IMR-90 (cell line): ENCODE measurements at regions not wholly inside any gene's neighbourhood (a gene's known extent, or its start where the extent isn't known, plus 50 kb on each side); places are given as distances from the start of the nearest gene placed in this dataset.

Experiments used
- ATAC-seq: fragments of 200-7000 bp; cut with Tn5 transposase; 2 replicates; pipeline ENCODE4 v1.9.1; 2020; ENCODE audit warnings: low read depth, mild to moderate bottlenecking, moderate library complexity
- BruUV-seq: library from RNA; stranded (reverse); fragments of 400-500 nt; replicated peaks from 2 replicates; lab custom pipeline; 2021; lab: Mats Ljungman, UMichigan
- CTCF ChIA-PET: fragments of 300-600 bp; formaldehyde crosslinking; extraction: SDS; loops from one replicate; lab custom pipeline; 2021; ENCODE audit warnings: antibody characterized with exemption; lab: Yijun Ruan, JAX
- POLR2A ChIA-PET: fragments of 300-600 bp; sonication (Branson Sonifier 250); formaldehyde crosslinking; loops from one replicate; lab custom pipeline; 2022; ENCODE audit warnings: antibody characterized with exemption; ENCODE audit not compliant: unreplicated experiment; lab: Charles Lee
- DNase-seq: peaks from one replicate; pipeline ENCODE4 v3.0.0; 2013
- H2AFZ ChIP-seq: replicated peaks from 2 replicates; pipeline ENCODE3; 2013; ENCODE audit warnings: low read length, mild to moderate bottlenecking; ENCODE audit not compliant: poor library complexity
- H2AK5ac ChIP-seq: 2 replicates; pipeline ENCODE4 v1.6.1; 2013; ENCODE audit warnings: low read depth, low read length, inconsistent platforms
- H2AK9ac ChIP-seq: replicated peaks from 2 replicates; pipeline ENCODE3; 2013; ENCODE audit warnings: mild to moderate bottlenecking, low read depth, low read length, moderate library complexity; ENCODE audit not compliant: poor library complexity
- H2BK120ac ChIP-seq: 2 replicates; pipeline ENCODE4 v1.6.1; 2013; ENCODE audit warnings: low read depth, low read length, inconsistent platforms
- H2BK15ac ChIP-seq: 3 replicates; pipeline ENCODE4 v1.6.1; 2013; ENCODE audit warnings: low read depth, low read length, inconsistent platforms
- H2BK20ac ChIP-seq: 2 replicates; pipeline ENCODE4 v1.6.1; 2013; ENCODE audit warnings: low read depth, mild to moderate bottlenecking, inconsistent platforms, low read length, moderate library complexity
- H2BK5ac ChIP-seq: 2 replicates; pipeline ENCODE4 v1.6.1; 2013; ENCODE audit warnings: mild to moderate bottlenecking, low read depth, low read length, inconsistent platforms; ENCODE audit not compliant: poor library complexity, severe bottlenecking
- H3K14ac ChIP-seq: replicated peaks from 2 replicates; pipeline ENCODE4 v1.6.1; 2013; ENCODE audit warnings: low read depth, low read length, inconsistent platforms
- H3K18ac ChIP-seq: 2 replicates; pipeline ENCODE4 v1.6.1; 2013; ENCODE audit warnings: low read depth, low read length, control low read depth
- H3K23ac ChIP-seq: 2 replicates; pipeline ENCODE4 v1.6.1; 2013; ENCODE audit warnings: low read depth, low read length, inconsistent platforms
- H3K27ac ChIP-seq: 2 replicates; pipeline ENCODE4 v1.5.1; 2013; ENCODE audit warnings: mild to moderate bottlenecking, control low read depth, low read length; ENCODE audit not compliant: insufficient read depth
- H3K27me3 ChIP-seq: 2 replicates; pipeline ENCODE4 v1.6.1; 2013; ENCODE audit warnings: low read length; ENCODE audit not compliant: control insufficient read depth, insufficient read depth
- H3K36me3 ChIP-seq: 2 replicates; pipeline ENCODE4 v1.6.1; 2013; ENCODE audit warnings: low read length, mixed read lengths; ENCODE audit not compliant: control insufficient read depth, insufficient read depth
- H3K4ac ChIP-seq: 2 replicates; pipeline ENCODE4 v1.6.1; 2013; ENCODE audit warnings: low read depth, low read length, inconsistent platforms
- H3K4me1 ChIP-seq: 2 replicates; pipeline ENCODE4 v1.6.1; 2013; ENCODE audit warnings: low read length, mixed read lengths; ENCODE audit not compliant: control insufficient read depth, insufficient read depth
- H3K4me2 ChIP-seq: 2 replicates; pipeline ENCODE4 v1.6.1; 2013; ENCODE audit warnings: low read depth, mild to moderate bottlenecking, control low read depth, low read length, moderate library complexity
- H3K4me3 ChIP-seq: 2 replicates; pipeline ENCODE4 v1.5.1; 2013; ENCODE audit warnings: low read depth, mild to moderate bottlenecking, control low read depth, low read length, moderate library complexity; ENCODE audit not compliant: insufficient read depth
- H3K56ac ChIP-seq: 2 replicates; pipeline ENCODE4 v1.6.1; 2013; ENCODE audit warnings: low read length, inconsistent platforms; ENCODE audit not compliant: insufficient read depth; ENCODE audit errors: extremely low read depth
- H3K79me1 ChIP-seq, 2 experiments: 2 replicates each; pipeline ENCODE4 v1.6.1; 2013; ENCODE audit warnings: low read length in 2 of 2, inconsistent platforms in 1 of 2, low read depth in 1 of 2
- H3K9ac ChIP-seq: 2 replicates; pipeline ENCODE4 v1.6.1; 2013; ENCODE audit warnings: low read depth, low read length, control low read depth
- H3K9me1 ChIP-seq: 2 replicates; pipeline ENCODE4 v1.6.1; 2013; ENCODE audit warnings: low read length, inconsistent platforms; ENCODE audit not compliant: insufficient read depth
- H3K9me3 ChIP-seq: 2 replicates; pipeline ENCODE4 v1.6.1; 2013; ENCODE audit warnings: low read length; ENCODE audit not compliant: control insufficient read depth, insufficient read depth
- H4K20me1 ChIP-seq: 2 replicates; pipeline ENCODE4 v1.6.1; 2013; ENCODE audit warnings: low read length, inconsistent platforms; ENCODE audit not compliant: insufficient read depth
- H4K5ac ChIP-seq: 2 replicates; pipeline ENCODE4 v1.6.1; 2013; ENCODE audit warnings: mild to moderate bottlenecking, low read depth, low read length, control low read depth
- H4K8ac ChIP-seq, 2 experiments: 2 replicates each; pipeline ENCODE4 v1.6.1; 2013; ENCODE audit warnings: low read depth in 2 of 2, low read length in 2 of 2, control low read depth in 1 of 2, inconsistent platforms in 1 of 2
- H4K91ac ChIP-seq: 2 replicates; pipeline ENCODE4 v1.6.1; 2013; ENCODE audit warnings: low read depth, low read length, inconsistent platforms; ENCODE audit not compliant: insufficient read depth
- BHLHE40 ChIP-seq: fragments of 150-350 bp; IDR thresholded peaks from 2 replicates; pipeline ENCODE4 v1.6.1; 2016; ENCODE audit warnings: mild to moderate bottlenecking, low read depth, low read length
- CEBPB ChIP-seq: IDR thresholded peaks from 2 replicates; pipeline ENCODE4 v1.6.1; 2012; ENCODE audit warnings: low read depth, low read length, improper control_type of control experiment
- CHD1 ChIP-seq: IDR thresholded peaks from 2 replicates; pipeline ENCODE4 v1.6.1; 2012; ENCODE audit warnings: low read depth, low read length, improper control_type of control experiment
- MAFK ChIP-seq: IDR thresholded peaks from 2 replicates; pipeline ENCODE4 v1.6.1; 2012; ENCODE audit warnings: low read depth, low read length, improper control_type of control experiment
- MAZ ChIP-seq: IDR thresholded peaks from 2 replicates; pipeline ENCODE4 v1.6.1; 2012; ENCODE audit warnings: low read depth, mild to moderate bottlenecking, low read length, improper control_type of control experiment, moderate library complexity, borderline replicate concordance
- MXI1 ChIP-seq: IDR thresholded peaks from 2 replicates; pipeline ENCODE4 v1.6.1; 2012; ENCODE audit warnings: low read depth, mild to moderate bottlenecking, low read length, moderate library complexity, borderline replicate concordance
- NFE2L2 ChIP-seq: fragments of 150-350 bp; IDR thresholded peaks from 2 replicates; pipeline ENCODE4 v1.6.1; 2016; ENCODE audit warnings: low read depth, mild to moderate bottlenecking, low read length
- RAD21 ChIP-seq: IDR thresholded peaks from 2 replicates; pipeline ENCODE4 v1.6.1; 2012; ENCODE audit warnings: low read length, improper control_type of control experiment
- RCOR1 ChIP-seq: IDR thresholded peaks from 2 replicates; pipeline ENCODE4 v1.6.1; 2012; ENCODE audit warnings: mild to moderate bottlenecking, low read length, improper control_type of control experiment; ENCODE audit not compliant: insufficient replicate concordance
- RFX5 ChIP-seq: IDR thresholded peaks from 2 replicates; pipeline ENCODE4 v1.8.0; 2012; ENCODE audit warnings: low read depth, mild to moderate bottlenecking, low read length, moderate library complexity
- WGBS, 2 experiments: methylation state at CpG; one replicate each; pipeline versions ENCODE4 v1.1.5 to v1.1.7; 2013; ENCODE audit warnings: missing lambda C conversion rate in 2 of 2; ENCODE audit not compliant: insufficient read length in 1 of 2; ENCODE audit errors: extremely low coverage in 2 of 2; 5-methylcytosine and 5-hydroxymethylcytosine counted together
- dilution Hi-C: fragments of 300-500 bp; cut with HindIII; formaldehyde crosslinking; loops from one replicate; pipeline ENCODE4 v1.14.3; 2018; ENCODE audit warnings: low sequenced_read_pairs; ENCODE audit not compliant: unreplicated experiment
- in situ Hi-C: fragments of 300-500 bp; cut with MboI; formaldehyde crosslinking; loops from 3 replicates; pipeline ENCODE4 v1.14.3; 2019; ENCODE audit warnings: low sequenced_read_pairs, inconsistent platforms, mixed read lengths
- intact Hi-C: fragments of 100-400 bp; cut with micrococcal nuclease; formaldehyde crosslinking; loops from 2 replicates; pipeline ENCODE4 v1.10.0; 2022
- TF ChIP-seq, protein P1 (sequence below): conservative IDR thresholded peaks from 2 replicates; pipeline ENCODE4 v1.5.1; 2012; ENCODE audit warnings: mild to moderate bottlenecking, low read depth, low read length, improper control_type of control experiment
- TF ChIP-seq, protein P2 (sequence below): fragments of 150-350 bp; IDR thresholded peaks from 2 replicates; pipeline ENCODE4 v1.6.1; 2016; ENCODE audit warnings: low read depth, mild to moderate bottlenecking, low read length, moderate library complexity, borderline replicate concordance
- TF ChIP-seq, protein P3 (sequence below): fragments of 150-350 bp; IDR thresholded peaks from 2 replicates; pipeline ENCODE4 v1.6.1; 2017; ENCODE audit warnings: mild to moderate bottlenecking, antibody characterized with exemption, low read length, low read depth

DNA sequence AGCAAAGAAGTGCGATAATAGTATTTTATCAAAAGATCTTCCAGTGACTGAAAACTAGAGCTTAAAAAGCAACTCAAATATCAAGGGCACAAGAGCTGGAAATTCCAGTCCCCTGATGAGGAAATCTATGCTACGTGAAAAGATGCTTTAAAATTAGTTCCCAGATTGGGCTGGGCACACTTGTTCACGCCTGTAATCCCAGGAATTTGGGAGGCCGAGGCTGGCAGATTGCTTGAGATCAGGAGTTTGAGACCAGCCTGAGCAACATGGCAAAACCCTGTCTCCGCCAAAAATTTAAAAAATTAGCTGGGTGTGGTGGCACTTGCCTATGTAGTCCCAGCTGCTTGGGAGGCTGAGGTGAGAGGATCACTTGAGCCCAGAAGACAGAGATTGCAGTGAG lies 138.8 kb downstream of the SEMA6D start:
- Histone ChIP-seq H2AFZ (no peak overlapping the region), H3K79me1 (no peaks in the 10 kb centered on the region), H3K9me3 (no peaks in the 10 kb centered on the region), H2BK5ac (no peak overlapping the region), H4K5ac (no peak overlapping the region), H3K4ac (no peak overlapping the region), H3K23ac (no peak overlapping the region), H4K91ac (no peak overlapping the region), H4K8ac (no peak overlapping the region), H3K36me3 (no peaks in the 10 kb centered on the region), H2BK15ac (no peak overlapping the region), H3K9ac (no peak overlapping the region), H3K4me1 (no peaks in the 10 kb centered on the region), H3K9me1 (no peaks in the 10 kb centered on the region), H3K4me3 (no peak overlapping the region), H2AK9ac (no peak overlapping the region), H3K18ac (no peak overlapping the region), H3K56ac (no peak overlapping the region), H4K20me1 (no peaks in the 10 kb centered on the region), H2BK20ac (no peak overlapping the region), H3K27ac (no peak overlapping the region), H3K4me2 (no peak overlapping the region), H3K14ac (no peak overlapping the region), H2BK120ac (no peak overlapping the region), H2AK5ac (no peak overlapping the region), H3K27me3 (peaks cover 1% of the 10 kb centered on the region; the same call in 1 of the 2 replicates)
- POLR2A ChIA-PET, result no interaction called here
- TF ChIP-seq, protein P1, sequence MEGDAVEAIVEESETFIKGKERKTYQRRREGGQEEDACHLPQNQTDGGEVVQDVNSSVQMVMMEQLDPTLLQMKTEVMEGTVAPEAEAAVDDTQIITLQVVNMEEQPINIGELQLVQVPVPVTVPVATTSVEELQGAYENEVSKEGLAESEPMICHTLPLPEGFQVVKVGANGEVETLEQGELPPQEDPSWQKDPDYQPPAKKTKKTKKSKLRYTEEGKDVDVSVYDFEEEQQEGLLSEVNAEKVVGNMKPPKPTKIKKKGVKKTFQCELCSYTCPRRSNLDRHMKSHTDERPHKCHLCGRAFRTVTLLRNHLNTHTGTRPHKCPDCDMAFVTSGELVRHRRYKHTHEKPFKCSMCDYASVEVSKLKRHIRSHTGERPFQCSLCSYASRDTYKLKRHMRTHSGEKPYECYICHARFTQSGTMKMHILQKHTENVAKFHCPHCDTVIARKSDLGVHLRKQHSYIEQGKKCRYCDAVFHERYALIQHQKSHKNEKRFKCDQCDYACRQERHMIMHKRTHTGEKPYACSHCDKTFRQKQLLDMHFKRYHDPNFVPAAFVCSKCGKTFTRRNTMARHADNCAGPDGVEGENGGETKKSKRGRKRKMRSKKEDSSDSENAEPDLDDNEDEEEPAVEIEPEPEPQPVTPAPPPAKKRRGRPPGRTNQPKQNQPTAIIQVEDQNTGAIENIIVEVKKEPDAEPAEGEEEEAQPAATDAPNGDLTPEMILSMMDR, result no peak
- TF ChIP-seq RCOR1, result no peak
- no peak for TF ChIP-seq RFX5
- TF ChIP-seq, protein P2, sequence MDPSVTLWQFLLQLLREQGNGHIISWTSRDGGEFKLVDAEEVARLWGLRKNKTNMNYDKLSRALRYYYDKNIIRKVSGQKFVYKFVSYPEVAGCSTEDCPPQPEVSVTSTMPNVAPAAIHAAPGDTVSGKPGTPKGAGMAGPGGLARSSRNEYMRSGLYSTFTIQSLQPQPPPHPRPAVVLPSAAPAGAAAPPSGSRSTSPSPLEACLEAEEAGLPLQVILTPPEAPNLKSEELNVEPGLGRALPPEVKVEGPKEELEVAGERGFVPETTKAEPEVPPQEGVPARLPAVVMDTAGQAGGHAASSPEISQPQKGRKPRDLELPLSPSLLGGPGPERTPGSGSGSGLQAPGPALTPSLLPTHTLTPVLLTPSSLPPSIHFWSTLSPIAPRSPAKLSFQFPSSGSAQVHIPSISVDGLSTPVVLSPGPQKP, result no peak
- no peak for TF ChIP-seq RAD21
- TF ChIP-seq BHLHE40, result no peak
- no peak for TF ChIP-seq MXI1
- TF ChIP-seq CHD1, result no peak
- TF ChIP-seq CEBPB, result no peak
- TF ChIP-seq MAZ, result no peak
- TF ChIP-seq NFE2L2, result no peak
- TF ChIP-seq, protein P3, sequence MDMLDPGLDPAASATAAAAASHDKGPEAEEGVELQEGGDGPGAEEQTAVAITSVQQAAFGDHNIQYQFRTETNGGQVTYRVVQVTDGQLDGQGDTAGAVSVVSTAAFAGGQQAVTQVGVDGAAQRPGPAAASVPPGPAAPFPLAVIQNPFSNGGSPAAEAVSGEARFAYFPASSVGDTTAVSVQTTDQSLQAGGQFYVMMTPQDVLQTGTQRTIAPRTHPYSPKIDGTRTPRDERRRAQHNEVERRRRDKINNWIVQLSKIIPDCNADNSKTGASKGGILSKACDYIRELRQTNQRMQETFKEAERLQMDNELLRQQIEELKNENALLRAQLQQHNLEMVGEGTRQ, result no peak
- TF ChIP-seq MAFK, result no peak
- ATAC-seq (no peak), DNase-seq (no peak)
- 50% methylated on average over 3 of the region's 5 CpGs; no CpG with 5 or more reads in 1 of the 2 experiments for WGBS, 2 experiments
- intact Hi-C loops (no loop called here), dilution Hi-C loops (no loop called here), in situ Hi-C loops (no loop called here)
- no TSS peak for BruUV-seq
- CTCF ChIA-PET, result interaction anchor here (0.6 kb wide), 1 partner anchor 9 kb away, joined by 3 read pairs; no protein-coding TSS in a partner anchor
